HG02884 (cell line): ENCODE measurements at regions not wholly inside any gene's neighbourhood (a gene's known extent, or its start where the extent isn't known, plus 50 kb on each side); places are given as distances from the start of the nearest gene placed in this dataset.
A peak's percentile ranks its signal among the peaks of the same experiment; 100 is the strongest.

ENCODE experiments used
- ATAC-seq: cut with Tn5 transposase; IDR thresholded peaks from one replicate; pipeline ENCODE4 v1.9.1; 2021; ENCODE audit warnings: mild to moderate bottlenecking, moderate library complexity; ENCODE audit not compliant: unreplicated experiment

- no peak for ATAC-seq
Observed at GRCh38 chr4:64614276-64614675, 205.0 kb upstream of the TECRL start.

- no peak for ATAC-seq
Observed at GRCh38 chr4:64613046-64613445, 203.8 kb upstream of the TECRL start.

DNA sequence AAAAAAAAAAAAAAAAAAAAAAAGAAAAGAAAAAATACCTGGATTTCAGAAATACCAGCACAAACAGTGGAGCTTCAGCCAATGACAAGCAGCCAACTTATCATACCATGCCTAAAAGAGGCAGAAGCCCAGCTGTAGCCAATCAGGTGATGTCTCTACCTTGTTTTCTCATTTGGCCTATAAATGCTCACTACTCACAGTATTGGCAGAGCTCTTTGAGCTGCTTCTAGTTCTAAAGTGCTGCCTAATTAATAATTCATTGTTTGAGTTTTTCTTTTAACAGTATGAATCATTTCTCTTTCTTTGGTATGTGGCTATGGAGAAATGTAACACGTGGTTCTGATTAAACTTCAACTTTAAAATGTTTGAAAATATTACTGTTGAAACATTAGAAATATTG is 188.8 kb upstream of the TECRL start:
- ATAC-seq: no peak

DNA sequence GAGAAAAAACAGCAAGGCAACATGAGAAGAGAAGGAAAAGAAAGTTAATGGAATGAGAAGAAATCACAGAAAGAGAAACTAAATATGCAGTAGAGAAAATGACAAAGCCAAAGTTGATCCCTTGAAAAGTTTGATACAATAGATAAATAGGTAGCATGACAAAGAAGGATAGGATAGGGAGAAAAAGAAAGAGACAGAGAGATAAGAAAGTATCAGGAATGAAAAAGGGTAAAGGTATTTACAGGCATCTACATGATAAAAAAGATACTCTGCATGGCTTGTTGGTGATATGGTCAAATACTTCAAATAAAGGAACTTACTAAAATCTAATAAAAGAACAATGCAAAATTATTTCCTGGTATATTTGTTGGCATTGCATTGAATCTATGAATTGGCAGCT is 185.5 kb upstream of the TECRL start:
- no peak for ATAC-seq

GRCh38 chr4:64588507-64588906 is 179.3 kb upstream of the TECRL start:
- ATAC-seq: no peak

GRCh38 chr4:64584981-64585557 is 175.8 kb upstream of the TECRL start:
- no peak for ATAC-seq

- ATAC-seq: no peak
Observed at GRCh38 chr4:64584125-64584524, 174.9 kb upstream of the TECRL start.

- no peak for ATAC-seq
Observed at GRCh38 chr4:64582492-64582891, 173.2 kb upstream of the TECRL start.

DNA sequence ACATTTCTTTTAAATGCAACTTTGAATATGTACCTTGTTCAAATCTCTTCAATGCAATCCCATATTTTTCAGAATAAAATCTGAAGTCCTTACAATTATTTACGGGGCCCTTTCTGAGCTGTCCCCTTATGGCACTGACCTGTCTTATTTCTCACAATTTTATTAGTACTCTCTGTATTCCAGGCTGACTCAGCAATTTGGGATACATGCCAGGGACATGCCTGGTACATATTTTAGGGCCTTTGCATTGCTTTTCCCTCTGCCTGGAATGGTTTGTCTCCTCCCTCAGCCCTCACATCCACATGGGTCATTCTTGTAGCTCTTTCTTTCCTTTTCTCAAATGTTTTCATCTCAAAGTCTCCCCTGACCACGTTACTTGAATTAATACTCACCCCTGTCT is 172.2 kb upstream of the TECRL start:
- ATAC-seq: no peak

DNA sequence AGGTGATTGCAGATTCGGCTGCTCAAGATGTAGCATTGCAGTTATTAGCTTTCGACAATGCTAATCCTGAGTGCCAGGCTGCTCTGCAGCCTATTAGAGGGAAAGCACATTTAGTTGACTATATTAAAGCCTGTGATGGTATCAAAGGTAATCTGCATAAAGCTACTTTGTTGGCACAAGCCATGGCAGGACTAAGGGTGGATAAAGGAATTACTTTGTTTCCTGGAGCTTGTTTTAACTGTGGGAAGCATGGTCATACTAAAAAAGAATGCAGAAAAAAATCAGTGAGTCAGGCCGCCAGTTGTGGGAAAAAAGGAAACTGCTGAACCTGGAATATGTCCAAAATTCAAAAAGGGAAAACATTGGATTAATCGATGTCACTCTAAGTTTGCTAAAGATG is 154.9 kb upstream of the TECRL start:
- no peak for ATAC-seq

DNA sequence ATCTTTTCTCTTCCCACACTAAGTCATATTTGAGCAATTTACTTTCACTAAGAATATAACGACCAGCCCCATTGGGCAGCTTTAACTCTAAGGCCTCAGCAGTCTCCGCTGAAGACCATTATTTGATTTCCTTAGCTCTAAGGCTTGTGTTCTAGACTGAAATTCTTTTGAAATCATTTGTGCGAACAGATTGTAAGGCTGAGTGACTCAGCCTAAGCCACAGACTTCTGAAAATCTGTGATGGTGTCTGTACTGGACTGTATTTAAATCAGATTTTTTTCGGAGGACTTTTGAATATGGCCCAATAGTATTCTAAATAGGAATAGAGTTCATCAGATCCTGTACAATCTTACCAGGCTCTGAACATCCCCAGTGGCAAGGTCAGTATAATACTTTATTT is 150.3 kb upstream of the TECRL start:
- no peak for ATAC-seq

DNA sequence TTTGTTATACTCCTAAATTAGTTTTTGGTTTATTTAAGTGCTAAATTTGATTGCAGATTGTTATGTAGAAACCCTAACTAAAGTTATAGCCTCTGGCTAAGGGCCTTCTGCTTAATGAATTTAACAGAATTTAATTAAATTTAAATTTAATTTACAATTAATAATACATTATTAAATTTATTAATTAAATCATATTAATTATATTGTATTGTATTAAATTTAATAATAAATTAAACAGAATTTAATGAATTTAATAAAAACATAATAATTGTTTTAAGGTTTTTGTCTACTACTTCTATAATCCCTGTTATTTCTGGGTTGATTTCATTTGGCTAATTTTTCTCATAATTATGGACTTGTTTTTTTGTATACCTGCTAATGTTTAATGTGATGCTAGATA is 141.9 kb upstream of the TECRL start:
- ATAC-seq: no peak

GRCh38 chr4:64545593-64545992 is 136.3 kb upstream of the TECRL start:
- no peak for ATAC-seq

DNA sequence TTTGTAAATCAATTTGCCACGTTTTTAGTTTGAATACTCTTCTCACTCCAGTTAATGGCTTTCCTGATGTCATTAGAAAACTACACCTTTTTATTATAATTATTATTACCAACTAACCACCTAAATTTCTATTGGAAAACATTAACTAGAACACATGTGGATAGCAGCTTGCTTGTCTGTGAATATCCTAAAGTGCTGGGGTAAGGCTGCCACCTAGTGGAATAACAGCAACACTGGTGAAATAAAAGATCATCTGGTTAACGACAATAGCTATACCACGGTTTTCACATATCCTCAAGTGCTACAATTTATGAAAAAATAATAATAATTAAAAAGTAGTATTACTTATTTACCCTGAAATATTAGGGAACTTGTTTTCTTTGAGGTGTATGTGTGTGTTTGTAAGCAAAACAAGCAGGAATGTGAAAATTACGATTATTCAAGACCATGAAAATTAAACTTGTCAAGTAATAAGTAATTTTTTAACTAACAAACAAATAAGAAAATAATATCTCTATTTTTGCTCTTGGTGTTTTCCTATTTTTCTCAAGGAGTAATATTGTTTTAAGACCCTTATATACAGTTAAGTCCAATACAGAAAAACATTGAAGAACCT is 130.1 kb upstream of the TECRL start:
- ATAC-seq: peak; percentile 96

- ATAC-seq: no peak
Observed at GRCh38 chr4:64538219-64538618, 129.0 kb upstream of the TECRL start.

GRCh38 chr4:64533637-64534036 is 124.4 kb upstream of the TECRL start:
- ATAC-seq: no peak

DNA sequence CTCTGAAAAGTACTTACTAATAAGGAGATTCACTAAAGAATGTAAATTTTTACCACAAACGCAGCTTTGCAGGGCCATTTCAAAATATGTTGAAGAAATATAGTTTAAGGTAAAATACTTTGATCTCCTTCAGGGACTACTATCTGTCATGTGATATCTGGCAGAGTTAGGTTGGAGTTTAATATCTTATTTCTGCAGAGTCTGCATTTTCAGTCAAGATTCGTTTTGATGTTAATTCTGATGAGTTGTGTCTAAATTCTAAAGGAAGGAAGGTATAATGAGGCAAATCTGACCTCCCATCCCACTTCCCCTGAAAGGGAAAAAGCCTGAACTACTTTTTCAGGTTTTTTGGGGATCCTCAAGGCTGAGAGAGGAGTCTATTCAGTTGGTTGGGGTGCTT is 123.9 kb upstream of the TECRL start:
- ATAC-seq: no peak

DNA sequence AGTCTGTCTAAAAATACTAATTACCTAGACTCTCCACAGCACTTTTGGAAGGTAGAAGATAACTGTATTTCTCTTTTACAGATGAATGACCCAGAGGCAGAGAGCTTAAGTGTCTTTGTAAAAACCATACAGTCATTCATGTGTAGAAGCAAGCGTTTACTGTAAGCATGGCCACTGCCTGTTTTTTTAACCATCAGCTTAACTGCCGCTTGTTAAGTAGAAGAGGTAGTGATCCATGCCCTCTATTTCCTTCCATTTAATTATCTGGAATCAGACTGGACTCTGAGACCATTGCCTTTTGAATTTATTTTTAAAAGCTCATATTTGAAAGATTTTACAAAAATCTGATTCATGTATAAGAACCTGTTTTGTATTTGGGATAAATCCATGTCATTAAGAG is 111.2 kb upstream of the TECRL start:
- no peak for ATAC-seq

GRCh38 chr4:64518600-64518999 is 109.3 kb upstream of the TECRL start:
- ATAC-seq: no peak

DNA sequence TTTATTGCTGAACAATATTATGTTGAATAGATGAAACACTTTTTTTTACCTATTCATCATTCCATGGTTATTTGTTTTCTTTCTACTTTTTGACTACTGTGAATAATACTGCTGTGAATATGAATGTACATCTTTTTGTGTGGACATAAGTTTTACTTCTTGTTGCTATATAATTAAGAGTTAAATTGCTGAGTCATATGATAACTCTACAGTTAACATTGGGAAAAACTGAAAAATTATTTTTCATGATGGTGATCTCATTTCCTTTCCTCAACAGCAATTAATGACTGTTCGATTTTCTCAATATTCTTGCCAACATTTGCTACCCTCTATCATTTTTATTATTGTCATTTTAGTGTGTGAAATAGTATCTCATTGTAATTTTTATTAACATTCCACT is 106.9 kb upstream of the TECRL start:
- no peak for ATAC-seq

GRCh38 chr4:64508089-64508488 is 98.8 kb upstream of the TECRL start:
- ATAC-seq: no peak

GRCh38 chr4:64503945-64504675 is 94.9 kb upstream of the TECRL start:
- ATAC-seq: no peak

DNA sequence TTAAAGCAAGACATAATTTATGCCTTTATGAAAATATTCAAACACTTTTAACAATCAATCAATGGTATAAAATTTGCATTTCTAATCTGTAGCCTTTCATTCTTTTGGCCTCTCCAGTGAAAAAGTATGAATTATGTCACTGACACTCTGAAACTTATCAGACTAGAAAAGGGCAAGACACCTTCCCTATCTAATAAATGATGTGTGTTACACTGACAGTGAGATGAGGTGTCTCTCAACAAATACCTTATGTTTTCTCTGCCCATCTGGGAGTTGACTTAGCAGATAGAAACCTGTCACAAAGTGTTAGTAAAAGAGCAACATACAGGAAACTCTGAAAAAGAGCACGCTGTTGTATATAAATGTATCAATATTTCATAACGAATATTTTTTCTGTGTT is 94.2 kb upstream of the TECRL start:
- no peak for ATAC-seq
